Pulmonary artery endothelial cell (primary cell): ENCODE measurements at regions not wholly inside any gene's neighbourhood (a gene's known extent, or its start where the extent isn't known, plus 50 kb on each side); places are given as distances from the start of the nearest gene placed in this dataset.
"Not testable (repeated sequence)": the region's sequence is repeated elsewhere in the genome, so short reads cannot be mapped to it uniquely, and the experiment has no call there.

Experiments used
- DNase-seq: peaks from one replicate; pipeline ENCODE4 v3.0.0-alpha.2; 2011; ENCODE audit warnings: low read depth, low spot score

DNA sequence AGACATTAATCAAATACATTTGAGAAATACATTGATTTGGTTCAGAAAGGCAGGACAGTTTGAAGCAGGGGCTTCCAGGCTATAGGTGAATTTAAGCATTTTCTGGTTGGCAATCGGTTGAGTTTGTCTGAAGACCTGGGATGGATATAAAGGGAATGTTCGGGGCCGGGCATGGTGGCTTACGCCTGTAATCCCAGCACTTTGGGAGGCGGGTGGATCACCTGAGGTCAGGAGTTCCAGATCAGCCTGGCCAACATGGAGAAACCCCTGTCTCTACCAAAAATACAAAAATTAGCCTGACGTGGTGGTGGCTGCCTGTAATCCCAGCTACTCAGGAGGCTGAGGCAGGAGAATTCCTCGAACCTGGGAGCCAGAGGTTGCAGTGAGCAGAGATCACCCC is 166.5 kb upstream of the ATP10A start:
- DNase-seq: not testable (repeated sequence)

DNA sequence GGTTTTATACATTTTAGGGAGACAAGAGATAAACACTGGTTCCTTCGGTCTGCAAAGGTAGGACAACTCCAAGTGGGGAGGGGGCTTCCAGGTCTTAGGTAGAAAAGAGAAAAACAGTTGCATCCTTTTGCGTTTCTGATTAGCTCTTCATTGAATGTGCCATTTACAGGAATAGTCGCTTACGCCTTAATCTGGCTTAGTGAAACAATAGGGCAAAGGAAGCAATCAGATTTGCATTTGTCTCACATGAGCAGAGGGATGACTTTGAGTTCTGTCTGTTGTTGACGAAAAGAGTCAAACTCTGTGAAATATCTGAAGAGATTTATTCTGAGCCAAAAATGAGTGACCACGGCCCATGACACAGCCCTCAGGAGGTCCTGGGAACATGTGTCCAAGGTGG is 166.0 kb upstream of the ATP10A start:
- no peak for DNase-seq

DNA sequence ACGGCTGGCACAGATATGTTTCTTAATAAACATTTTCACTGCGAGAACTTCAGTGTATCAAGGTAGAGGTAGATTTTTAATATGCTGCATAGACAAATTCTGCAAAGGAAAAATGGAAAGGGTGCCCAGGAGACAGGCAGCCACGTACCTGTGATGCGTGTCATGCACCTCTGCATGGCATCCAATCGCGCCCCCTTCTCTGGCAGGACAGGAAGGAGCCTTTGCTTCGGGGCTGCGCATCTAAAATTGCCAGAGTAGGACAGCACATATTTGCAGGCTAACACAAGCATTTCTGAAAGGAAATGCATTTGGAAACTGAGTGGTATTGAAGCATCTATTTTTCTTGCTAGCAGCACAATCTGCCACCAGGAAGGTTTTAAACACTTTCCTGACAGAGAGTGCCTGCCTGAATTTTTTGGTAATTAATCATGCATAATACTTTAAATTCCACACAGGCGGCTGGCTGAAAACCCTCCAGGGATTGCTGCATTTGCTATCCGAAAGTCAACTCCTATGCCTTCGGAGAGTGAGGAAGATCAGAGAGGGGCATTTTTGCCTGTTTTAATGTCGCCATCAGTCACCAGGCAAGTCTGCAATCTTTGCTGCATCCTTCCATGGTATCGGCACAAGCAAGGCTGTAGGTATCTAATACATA is 165.1 kb upstream of the ATP10A start:
- no peak for DNase-seq

DNA sequence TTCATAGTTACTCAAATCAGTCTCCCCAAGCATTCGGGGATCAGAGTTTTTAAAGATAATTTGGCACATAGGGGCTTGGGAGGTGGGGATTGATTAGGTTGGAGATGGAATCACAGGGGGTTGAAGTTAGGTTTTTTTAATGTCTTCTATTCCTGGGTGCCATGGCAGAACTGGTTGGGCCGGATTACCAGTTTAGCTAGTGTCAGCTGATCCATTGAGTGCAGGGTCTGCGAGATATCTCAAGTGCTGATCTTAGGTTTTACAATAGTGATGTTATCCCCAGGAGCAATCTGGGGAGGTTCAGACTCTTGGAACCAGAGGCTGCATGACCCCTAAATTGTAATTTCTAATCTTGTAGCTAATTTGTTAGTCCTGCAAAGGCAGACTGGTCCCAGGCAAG is 163.5 kb upstream of the ATP10A start:
- not testable (repeated sequence) for DNase-seq

DNA sequence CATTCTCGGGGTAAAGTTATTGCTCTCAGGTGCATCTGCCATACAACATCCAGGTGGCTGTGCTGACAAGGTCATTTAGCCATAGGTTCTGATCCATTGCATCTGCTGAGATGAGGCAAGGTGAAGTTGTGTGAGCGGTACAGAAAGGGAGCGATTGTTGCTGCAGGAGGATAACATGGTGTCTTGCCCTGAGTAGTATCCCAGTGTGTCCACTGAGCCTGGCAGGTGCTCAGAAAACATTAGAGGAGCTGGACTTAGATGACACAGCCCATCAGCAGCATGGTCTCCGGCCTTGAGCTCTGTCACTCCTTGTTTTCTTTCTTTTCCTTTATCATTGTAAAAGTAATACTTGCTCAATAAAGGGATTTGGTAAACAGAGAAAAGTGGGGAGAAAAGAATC is 161.1 kb upstream of the ATP10A start:
- DNase-seq: no peak

DNA sequence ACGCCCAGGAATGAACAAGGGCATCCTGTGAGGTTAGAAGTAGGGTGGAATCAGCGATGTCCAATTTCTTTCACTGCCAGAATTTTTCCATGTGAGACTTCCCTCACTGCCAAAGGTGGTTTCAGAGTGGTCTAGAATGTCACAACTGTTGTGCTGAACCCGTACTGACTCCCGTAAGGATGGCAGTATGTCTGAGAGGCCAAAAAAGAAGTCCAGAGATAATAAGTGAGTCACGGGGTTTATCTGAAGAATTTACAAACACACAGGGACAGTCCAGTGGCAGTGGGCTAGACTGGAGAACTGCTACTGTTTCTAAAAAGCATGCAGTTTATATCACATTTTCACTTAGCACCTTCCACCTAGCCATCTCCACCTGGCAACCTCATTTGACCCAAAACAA is 160.6 kb upstream of the ATP10A start:
- DNase-seq: no peak

DNA sequence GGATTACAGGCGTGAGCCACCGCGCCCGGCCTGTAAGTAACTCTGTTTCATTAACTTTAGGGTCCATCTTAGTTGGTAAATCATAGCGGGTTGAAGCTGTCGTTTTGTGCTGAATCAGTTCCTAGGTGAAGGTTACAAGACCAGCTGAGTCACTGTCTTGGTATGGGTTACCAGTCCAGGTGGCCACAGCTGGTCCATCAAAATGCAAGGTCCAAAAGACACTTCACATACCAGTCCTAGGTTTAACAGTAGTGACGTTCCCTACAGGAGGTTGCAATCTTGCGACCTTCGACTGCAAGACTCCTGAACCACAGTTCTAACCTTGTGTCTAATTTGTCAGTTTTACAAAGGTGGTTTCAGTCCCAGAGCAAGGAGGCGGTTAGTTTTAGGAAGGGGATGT is 160.1 kb upstream of the ATP10A start:
- no peak for DNase-seq

DNA sequence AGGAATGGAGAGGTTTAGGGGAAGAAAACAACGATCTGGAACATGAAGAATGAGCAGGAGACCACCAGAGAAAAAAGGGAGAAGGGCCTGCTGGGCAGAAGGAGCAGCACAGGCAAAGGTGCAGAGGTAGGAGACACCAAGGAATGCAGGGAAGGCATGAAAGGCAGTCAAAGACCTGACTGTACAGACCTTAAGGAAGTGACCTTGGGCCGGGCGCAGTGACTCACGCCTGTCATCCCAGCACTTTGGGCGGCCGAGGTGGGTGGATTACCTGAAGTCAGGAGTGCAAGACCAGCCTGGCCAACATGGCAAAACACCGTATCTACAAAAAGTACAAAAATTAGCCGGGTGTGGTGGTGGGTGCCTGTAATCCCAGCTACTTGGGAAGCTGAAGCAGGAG is 157.7 kb upstream of the ATP10A start:
- no peak for DNase-seq

DNA sequence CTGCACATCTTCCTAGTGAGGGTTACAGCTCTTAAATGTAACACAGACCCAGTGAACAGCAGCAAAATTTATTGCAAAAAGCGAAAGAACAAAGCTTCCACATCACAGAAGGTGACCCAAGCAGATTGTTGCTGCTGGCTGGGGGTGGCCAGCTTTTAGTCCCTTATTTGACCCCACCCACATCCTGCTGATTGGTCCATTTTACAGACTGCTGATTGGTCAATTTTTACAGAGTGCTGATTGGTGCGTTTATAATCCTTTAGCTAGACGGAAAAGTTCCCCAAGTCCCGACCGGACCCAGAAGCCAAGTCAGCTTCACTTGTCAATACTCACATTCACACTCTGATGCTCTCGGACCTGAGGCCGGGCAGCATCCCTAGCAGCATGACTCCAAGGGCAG is 154.5 kb upstream of the ATP10A start:
- no peak for DNase-seq

DNA sequence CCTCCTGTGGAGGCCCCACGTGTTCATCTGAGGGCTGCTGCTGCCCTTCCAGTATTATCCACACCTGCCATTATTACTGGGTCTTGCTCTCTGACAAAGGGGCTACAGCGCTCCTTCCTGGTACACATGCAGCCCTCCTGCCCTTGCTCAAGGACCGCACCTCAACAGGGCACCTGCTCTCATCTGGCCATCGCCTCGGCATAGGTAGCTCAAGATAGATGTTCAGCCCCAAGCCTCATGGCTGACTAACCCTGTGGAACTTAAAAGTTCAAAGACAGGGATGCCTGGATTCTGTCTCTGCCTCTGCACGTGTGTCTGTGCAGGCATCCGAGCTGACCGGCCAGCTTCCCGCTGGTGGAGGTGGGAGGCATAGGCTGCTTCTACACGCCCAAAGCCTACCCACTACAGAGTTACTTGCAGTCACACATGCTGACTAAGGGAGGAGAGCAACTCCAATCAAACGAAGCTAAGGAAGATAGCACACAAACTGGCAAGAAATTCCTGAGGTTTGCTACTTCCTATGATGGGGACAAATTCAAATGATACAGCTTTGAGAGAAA is 152.5 kb upstream of the ATP10A start:
- no peak for DNase-seq

DNA sequence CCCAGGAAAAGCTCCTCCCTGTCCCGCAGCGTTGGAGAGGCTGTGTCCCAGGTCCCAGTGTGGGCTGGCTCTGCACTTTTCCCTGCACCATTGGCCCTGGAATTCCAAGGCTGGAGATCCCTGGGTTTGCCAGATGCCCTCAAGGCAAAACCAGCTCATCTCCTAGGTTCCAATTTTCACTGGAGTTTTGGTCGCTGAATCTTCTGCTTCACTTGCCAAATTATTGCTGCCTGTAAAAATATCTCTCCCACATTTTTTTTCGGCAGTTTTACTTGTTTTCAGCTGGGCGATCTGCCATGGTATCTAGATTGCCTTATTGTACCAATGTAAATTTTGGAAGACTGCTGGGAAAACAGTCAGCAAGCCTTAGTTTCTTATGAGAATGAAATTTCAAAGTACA is 150.9 kb upstream of the ATP10A start:
- DNase-seq: no peak

DNA sequence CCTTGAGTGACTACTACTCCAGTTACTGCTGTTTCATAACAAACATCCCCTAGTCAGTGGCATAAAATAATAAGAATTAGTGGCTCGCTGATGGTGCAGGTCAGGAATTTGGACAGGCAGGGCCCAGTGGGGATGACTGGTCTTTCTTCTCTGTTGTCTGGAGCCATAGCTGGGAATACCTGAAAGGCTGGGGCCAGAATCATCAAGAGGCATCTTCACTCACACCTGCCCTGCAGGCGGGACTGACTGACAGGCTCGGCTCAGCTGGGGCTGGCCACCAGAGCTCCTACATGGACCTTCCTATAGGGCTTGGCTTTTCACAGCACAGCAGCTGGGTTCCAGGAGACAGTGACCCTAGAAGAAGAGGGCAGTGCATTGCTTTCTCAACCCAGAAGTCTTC is 148.8 kb upstream of the ATP10A start:
- no peak for DNase-seq

DNA sequence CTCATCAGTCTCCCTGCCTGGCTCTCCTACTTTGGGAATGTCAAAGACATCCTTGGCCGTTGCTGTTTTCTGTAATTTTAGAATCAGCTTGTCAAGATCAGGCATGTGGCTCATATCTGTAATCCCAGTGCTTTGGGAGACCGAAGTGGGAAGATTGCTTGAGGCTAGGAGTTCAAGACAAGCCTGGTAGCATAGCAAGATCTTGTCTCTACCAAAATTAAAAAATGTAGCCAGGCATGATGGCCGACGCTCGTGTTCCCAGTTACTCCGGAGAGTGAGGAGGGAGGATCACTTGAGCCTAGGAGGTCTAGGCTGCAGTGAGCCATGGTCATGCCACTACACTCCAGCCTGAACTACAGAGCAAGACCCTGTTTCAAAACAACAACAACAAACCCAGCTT is 144.0 kb upstream of the ATP10A start:
- DNase-seq: no peak

DNA sequence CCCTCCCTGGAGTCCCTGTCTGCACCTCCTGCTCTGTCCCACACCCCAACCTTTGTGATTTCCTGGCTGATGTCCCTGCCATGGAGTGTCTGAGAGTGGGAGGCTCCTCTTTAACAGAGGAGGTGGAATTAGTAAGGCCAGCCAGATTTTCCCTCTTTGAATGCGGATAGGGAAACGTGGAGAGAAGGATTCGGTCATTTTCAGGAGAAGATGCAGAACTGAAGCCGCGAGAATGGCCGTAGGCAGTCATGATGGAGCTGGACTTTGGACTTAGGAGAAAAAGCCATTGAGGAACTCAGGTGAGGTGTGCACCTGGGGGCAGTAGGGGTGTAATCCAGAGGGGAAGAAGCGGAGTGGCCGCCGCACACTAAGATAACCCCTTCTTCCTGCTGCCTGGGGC is 138.1 kb upstream of the ATP10A start:
- DNase-seq: no peak

DNA sequence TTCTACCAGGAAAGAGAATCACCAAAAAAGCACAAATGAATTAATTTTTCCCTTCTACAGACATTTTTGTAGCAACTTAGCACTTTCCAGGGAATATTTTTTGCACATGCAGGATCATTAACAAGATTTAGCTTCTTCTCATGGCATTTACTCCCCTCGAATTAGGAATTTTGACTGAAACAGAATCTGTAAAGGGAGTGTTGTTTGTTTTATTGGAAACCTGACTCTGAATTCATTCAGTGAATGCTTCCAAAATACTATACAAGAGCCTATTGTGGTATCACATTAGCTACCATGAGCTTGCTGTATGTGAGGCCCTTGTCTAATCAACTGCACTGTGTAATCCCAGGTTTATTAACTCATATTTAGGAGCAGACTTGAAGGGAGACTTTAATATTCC is 130.4 kb upstream of the ATP10A start:
- no peak for DNase-seq

DNA sequence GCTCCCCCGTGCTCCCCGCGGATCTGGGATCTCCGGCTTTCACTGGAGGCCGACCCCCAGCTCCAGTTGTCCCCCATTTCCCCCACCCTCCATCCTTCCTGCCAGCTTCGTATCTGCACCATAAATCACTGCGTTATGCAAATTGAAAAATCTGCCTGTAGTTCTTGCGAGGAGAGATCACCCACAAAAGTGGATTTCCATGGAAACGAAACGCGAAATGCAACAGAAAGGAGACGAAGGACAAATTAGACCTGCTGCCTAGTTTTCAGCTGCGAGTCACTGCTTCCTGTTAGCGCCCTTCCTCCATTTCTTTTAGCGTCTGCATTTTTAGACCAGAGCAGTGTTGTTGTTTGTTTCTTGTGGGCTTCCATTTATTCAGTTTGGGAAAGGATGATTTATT is 127.1 kb upstream of the ATP10A start:
- no peak for DNase-seq

DNA sequence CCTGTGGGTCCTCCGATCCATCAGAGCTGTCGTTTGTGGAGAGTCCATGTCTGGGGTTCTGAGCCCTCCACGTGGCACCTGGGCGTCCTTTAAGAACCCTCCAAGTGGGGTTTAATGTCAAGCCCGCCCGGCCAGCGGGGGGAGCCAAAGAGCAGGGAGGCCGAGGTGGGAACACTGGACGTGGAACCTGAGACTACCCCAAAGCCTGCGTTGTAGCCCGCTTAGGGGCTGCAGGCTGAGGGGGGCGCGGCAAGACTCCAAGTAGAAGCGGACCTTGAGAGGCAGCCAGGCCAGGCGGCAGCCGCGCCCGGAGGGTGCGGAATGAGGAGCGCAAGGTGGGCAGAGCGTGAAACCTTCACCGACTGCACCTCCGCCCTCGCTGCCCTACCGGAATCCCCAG is 126.2 kb upstream of the ATP10A start:
- DNase-seq: no peak

DNA sequence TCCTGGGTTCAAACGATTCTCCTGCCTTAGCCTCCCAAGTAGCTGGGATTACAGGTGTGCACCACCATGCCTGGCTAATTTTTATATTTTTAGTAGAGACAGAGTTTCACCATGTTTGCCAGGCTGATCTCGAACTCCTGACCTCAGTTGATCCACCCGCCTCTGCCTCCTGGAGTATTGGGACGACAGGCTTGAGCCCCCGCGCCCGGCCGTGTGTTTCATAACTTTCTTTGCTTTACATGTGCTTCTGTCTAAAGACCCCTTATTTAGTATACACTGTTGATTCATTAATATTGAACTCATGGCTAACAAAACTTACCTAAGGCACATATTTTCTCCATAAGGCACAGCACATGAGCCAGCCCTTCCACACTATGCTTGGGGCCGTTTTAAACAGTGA is 125.6 kb upstream of the ATP10A start:
- not testable (repeated sequence) for DNase-seq

DNA sequence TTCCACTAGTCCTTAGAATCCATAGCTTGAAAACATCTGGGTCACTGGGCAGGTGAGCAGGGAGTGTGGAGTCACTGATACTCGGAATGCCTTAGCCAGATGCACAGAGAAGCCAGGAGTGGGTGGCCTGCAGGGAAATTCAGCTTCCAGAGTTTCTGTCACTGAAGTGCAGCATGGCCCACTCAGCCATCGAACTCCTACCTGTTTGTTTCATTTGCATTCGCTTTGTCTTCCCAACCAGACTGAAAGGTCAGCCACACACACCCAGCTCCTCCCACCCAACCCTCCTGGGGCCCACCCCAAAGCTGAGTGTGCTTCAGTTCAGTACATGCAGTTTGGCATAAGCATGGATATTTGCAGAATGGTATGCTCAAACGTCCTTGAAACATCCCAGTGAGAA is 124.5 kb upstream of the ATP10A start:
- no peak for DNase-seq

DNA sequence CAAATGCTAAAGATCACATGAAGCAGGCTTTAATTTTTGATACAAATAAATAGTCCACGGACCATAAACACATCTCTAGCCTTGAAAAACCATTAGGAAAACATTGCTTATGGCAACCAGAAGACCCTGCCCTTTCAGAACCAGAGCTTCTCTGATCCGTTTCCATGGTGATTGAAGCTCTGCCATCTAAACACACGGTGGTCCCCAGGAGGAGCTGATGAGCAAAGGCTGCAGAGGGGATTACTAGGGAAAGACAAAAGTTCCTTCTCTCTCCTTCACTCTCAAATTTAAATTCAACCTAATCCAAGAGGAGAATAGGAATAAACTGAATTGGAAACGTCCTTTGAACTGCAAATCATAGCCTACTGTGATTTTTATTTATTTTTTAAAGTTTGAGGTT is 122.0 kb upstream of the ATP10A start:
- DNase-seq: no peak

DNA sequence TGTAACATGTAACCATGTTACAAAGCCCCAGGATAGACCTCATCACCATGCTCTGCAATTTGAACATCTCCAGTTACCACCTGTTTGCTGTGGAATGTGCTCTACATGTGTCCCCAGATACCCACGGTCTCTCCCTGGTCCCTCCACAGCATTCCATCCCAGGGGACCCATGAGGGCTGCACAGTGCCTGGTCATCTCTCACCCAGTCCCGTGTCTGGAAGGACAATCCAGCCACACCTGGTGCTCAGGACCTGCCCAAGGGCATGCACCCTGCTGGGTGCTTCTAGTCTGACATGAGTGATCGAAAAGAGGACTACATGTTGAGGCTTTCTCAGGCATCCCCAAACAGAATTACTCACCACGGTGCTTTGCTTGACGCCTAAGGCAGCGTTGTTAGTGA is 119.6 kb upstream of the ATP10A start:
- DNase-seq: no peak

DNA sequence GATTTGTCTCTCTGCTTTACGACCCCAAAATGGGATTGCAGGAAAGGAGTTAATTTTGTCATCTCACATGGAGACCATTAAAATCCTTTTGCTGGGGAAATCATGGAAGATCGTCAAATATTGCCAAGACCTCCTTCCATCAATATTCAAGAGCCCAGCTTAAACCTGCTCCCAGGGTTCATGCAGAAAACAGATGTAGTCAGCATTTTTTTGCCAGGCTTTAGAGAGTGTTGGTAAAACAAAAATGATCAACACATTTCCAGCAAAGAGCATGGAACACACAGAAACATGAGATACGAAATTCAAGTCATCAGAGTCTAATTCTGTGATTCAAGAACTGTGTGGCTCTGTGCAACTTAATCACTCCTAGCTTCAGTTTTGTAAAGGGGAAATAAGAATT is 118.0 kb upstream of the ATP10A start:
- DNase-seq: no peak

DNA sequence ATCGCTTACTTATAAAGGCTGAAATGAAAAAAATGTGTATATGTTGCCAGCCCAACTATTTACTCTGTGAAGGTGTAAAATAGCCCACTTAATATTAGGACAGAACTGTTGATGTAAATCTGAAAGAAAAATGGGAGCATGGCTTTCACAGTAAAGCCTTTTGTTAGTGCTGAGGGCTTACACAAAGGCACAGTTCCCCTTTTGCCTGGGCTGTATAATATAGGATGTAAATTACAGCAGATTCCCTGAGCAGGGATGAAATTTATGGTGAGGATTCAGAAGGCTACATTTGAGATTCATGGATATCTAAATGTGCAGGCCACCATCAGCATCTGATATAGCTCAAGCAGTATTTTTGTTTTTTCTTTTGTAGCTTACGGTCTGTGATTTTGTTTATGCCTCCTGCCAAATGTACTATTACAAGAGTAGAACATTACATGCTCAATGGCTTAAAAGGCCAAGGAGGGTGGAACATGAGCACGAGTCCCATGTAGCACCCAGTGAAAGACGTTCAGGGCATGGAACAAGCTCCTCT is 109.1 kb upstream of the ATP10A start:
- no peak for DNase-seq

DNA sequence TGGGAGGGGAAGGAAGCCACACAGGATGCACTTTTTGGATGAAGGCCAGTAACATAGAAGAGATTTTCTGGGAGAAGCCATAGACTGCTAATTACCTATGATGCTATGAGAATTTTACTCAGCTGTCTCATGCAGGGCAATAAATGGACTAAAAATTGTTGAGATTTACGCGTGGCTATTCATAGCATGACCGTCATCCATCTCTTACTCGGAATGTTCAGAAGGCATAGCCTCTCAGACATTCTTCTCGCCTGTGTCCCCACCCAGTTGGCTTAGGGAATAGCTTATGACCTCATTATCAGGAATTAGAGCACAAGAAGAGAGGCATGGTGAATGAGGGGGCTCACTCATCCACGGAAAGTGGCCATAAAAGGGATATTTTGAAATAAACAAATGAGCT is 107.9 kb upstream of the ATP10A start:
- no peak for DNase-seq
